ENCODE measurements at regions not wholly inside any gene's neighbourhood (a gene's known extent, or its start where the extent isn't known, plus 50 kb on each side); places are given as distances from the start of the nearest gene placed in this dataset.
A peak's percentile ranks its signal among the peaks of the same experiment; 100 is the strongest.

DNA sequence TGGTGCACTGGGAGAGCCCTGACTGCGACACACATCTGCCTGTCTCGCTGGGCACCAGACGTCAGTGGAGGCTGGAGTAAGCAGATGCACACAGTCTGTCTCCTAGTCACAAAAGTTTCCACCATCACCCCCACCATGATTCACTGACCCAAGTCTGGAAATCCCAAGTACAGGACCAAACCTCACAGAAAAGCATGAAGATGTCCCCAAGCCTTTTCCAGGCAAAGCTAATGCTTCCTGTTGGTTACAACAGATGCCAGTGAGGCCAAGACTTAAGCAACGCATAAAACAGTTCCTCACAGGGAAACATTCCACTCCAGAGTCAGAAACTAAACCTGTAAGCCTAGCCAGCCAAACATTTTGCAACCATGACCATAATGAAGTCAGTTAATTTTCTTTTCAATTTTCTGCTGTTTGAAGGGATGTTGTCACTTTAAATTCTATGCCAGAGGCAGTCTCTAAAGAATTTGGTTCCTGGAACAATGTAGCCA is 259.3 kb upstream of the SLC30A5 start:
- Histone ChIP-seq H3K27me3 (ENCODE audit: control insufficient read depth in 3 of 3, insufficient read depth in 3 of 3, low read length in 3 of 3) (no peaks in the 10 kb centered on the region), H3K36me3 (ENCODE audit: control insufficient read depth in 3 of 3, insufficient read depth in 3 of 3, low read length in 3 of 3) (no peaks in the 10 kb centered on the region), H3K27ac (ENCODE audit: low read depth, low read length) (peak overlapping the region; percentile 65), H3K9me3 (ENCODE audit: control insufficient read depth in 3 of 3, low read length in 3 of 3) (no peaks in the 10 kb centered on the region), H3K9ac (ENCODE audit: low read depth in 1 of 3, low read length in 3 of 3) (no peak overlapping the region), H3K4me1 (ENCODE audit: control insufficient read depth in 3 of 3, insufficient read depth in 3 of 3, low read length in 3 of 3) (no peaks in the 10 kb centered on the region), H3K4me3 (ENCODE audit: low read length in 3 of 3) (no peak overlapping the region)

DNA sequence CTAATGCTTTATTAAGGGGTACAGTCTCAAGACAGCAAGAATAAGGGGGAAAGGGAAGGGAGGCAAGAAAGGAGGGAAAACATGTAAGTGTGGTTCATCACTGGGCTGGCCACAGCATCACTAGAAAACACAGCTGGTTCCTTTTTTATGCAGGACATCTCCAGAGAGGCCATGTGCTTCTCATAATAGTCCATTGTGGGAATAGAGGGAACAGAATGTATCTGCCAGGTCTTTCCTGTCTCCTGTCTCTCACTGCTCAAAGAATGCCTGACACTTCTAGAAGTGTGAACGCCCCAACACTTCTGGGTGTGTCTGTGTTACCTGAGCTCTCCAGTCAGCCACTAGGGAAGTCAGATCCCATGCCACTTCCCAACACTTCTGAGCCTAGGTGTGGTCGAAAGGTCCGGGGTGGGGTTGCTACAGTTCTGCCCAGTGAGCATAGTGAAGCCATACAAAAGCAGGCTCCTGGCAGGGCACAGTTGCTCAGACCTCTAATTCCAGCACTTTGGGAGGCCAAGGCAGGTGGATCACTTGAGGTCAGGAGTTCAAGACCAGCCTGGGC is 255.6 kb upstream of the SLC30A5 start:
- no peaks in the 10 kb centered on the region for H3K9me3 ChIP-seq (ENCODE audit: control insufficient read depth in 3 of 3, low read length in 3 of 3)
- no peak overlapping the region for H3K27ac ChIP-seq (ENCODE audit: low read depth, low read length)
- no peaks in the 10 kb centered on the region for H3K27me3 ChIP-seq (ENCODE audit: control insufficient read depth in 3 of 3, insufficient read depth in 3 of 3, low read length in 3 of 3)
- H3K9ac ChIP-seq (ENCODE audit: low read depth in 1 of 3, low read length in 3 of 3), result no peak overlapping the region
- no peak overlapping the region for H3K4me3 ChIP-seq (ENCODE audit: low read length in 3 of 3)
- H3K36me3 ChIP-seq (ENCODE audit: control insufficient read depth in 3 of 3, insufficient read depth in 3 of 3, low read length in 3 of 3), result no peaks in the 10 kb centered on the region
- no peaks in the 10 kb centered on the region for H3K4me1 ChIP-seq (ENCODE audit: control insufficient read depth in 3 of 3, insufficient read depth in 3 of 3, low read length in 3 of 3)

DNA sequence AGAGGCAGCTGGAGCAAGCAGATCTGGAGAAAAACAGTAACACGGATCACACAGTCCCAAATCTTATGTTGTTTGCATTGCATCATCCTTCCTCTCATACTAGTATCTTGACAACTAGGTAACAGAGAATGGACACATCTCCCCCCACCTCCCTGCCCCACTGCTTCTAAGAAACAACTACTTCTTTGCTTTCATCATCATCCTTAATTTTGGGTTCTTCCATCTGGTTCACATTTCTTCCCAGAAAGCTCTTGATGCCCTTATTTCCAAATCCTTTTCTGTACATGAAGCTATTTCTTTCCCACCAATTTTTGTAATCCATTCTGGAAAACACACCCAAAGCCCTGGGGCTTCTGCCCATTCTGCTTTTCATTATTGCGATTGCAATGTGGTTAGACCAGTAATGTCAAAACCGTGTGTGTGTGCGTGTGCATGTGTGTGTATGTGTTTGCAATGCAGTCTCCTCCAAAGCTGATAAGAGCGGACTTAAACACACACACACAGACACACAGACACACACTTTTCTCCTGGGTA is 254.7 kb upstream of the SLC30A5 start:
- Histone ChIP-seq H3K9me3 (ENCODE audit: control insufficient read depth in 3 of 3, low read length in 3 of 3) (no peaks in the 10 kb centered on the region), H3K27me3 (ENCODE audit: control insufficient read depth in 3 of 3, insufficient read depth in 3 of 3, low read length in 3 of 3) (no peaks in the 10 kb centered on the region), H3K4me1 (ENCODE audit: control insufficient read depth in 3 of 3, insufficient read depth in 3 of 3, low read length in 3 of 3) (no peaks in the 10 kb centered on the region), H3K4me3 (ENCODE audit: low read length in 3 of 3) (no peak overlapping the region), H3K36me3 (ENCODE audit: control insufficient read depth in 3 of 3, insufficient read depth in 3 of 3, low read length in 3 of 3) (no peaks in the 10 kb centered on the region), H3K9ac (ENCODE audit: low read depth in 1 of 3, low read length in 3 of 3) (no peak overlapping the region), H3K27ac (ENCODE audit: low read depth, low read length) (no peak overlapping the region)

DNA sequence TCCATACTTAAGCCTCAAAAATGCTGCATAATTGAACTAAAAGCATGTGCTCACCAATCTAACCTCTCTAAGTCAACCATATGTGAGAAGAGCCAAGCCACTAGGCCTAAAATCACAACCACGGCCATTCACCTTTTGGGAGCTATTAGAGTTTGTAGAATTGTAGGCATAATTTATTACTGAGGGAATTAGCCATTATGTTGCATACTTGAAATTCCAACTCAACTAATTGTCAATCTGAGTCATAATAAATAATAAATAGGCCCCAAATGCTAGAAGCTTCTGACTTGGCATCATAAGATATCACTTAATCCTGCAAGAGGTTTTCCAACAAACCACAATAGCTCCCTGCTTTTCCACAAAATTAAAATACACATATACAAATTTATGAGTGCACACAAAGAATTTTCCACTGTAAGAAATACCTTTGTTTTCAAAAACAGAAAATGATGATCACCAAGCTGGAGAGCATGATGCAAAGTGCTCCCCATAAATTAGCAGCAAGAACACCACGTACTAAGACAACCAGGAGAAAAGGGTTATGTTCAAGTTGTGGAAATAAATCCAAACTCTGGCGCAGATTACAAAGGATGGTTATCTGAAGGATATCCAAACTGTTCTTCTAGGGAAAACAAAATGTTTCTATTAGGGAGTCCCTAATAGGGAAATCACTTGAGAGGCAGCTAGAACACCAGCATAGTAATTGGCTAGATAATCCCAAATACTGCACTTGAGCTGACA is 250.0 kb upstream of the SLC30A5 start:
- no peak overlapping the region for H3K27ac ChIP-seq (ENCODE audit: low read depth, low read length)

DNA sequence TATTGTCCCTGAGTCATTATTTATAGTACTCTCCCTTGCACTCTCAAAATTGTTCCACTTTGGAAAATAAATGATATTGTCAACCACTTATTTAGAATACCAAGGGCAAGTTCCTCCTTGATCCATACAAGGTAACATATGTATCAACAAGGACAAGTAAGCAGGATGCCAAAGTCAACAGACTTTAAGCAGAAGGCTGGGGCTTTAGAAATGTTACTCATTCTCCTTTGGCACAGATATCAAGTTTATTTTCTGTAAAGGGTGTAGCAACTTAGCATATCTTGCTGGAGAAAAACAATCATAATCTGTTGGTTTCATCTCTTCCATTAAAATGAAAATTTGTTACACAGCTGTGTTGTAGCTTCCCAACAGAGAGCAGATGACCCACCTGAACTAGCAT is 248.7 kb upstream of the SLC30A5 start:
- no peaks in the 10 kb centered on the region for H3K27me3 ChIP-seq (ENCODE audit: control insufficient read depth in 3 of 3, insufficient read depth in 3 of 3, low read length in 3 of 3)
- H3K4me1 ChIP-seq (ENCODE audit: control insufficient read depth in 3 of 3, insufficient read depth in 3 of 3, low read length in 3 of 3), result no peaks in the 10 kb centered on the region
- no peaks in the 10 kb centered on the region for H3K9me3 ChIP-seq (ENCODE audit: control insufficient read depth in 3 of 3, low read length in 3 of 3)
- H3K4me3 ChIP-seq (ENCODE audit: low read length in 3 of 3), result no peak overlapping the region
- H3K36me3 ChIP-seq (ENCODE audit: control insufficient read depth in 3 of 3, insufficient read depth in 3 of 3, low read length in 3 of 3), result no peaks in the 10 kb centered on the region
- H3K27ac ChIP-seq (ENCODE audit: low read depth, low read length), result no peak overlapping the region
- no peak overlapping the region for H3K9ac ChIP-seq (ENCODE audit: low read depth in 1 of 3, low read length in 3 of 3)

More for the DNA sequence above, 250.0 kb upstream of the SLC30A5 start:
- no peak overlapping the region for H3K4me3 ChIP-seq (ENCODE audit: low read length in 3 of 3)
- no peaks in the 10 kb centered on the region for H3K36me3 ChIP-seq (ENCODE audit: control insufficient read depth in 3 of 3, insufficient read depth in 3 of 3, low read length in 3 of 3)
- H3K27me3 ChIP-seq (ENCODE audit: control insufficient read depth in 3 of 3, insufficient read depth in 3 of 3, low read length in 3 of 3), result no peaks in the 10 kb centered on the region
- H3K9ac ChIP-seq (ENCODE audit: low read depth in 1 of 3, low read length in 3 of 3), result no peak overlapping the region
- no peaks in the 10 kb centered on the region for H3K4me1 ChIP-seq (ENCODE audit: control insufficient read depth in 3 of 3, insufficient read depth in 3 of 3, low read length in 3 of 3)
- H3K9me3 ChIP-seq (ENCODE audit: control insufficient read depth in 3 of 3, low read length in 3 of 3), result no peaks in the 10 kb centered on the region

DNA sequence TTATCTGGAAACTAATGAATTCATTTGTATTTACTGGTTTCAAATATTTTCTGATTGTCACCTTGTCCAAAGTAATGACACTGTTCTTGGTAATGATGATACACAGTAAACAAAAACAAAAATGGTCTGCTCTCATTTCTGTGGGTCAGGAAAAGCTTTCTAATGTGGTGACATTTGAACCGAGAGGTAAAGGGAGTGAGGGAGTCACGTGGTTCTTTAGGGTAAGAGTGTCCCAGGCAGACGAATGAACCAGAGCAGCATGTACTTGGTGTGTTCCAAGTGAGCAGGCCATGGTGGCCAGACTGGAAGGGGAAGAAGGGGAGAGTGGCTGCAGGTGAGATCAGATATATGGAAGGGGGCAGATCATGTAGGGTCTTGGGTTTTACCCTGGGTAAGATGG is 247.0 kb upstream of the SLC30A5 start:
- H3K9ac ChIP-seq (ENCODE audit: low read depth in 1 of 3, low read length in 3 of 3), result no peak overlapping the region
- no peak overlapping the region for H3K27ac ChIP-seq (ENCODE audit: low read depth, low read length)
- no peaks in the 10 kb centered on the region for H3K27me3 ChIP-seq (ENCODE audit: control insufficient read depth in 3 of 3, insufficient read depth in 3 of 3, low read length in 3 of 3)
- H3K4me3 ChIP-seq (ENCODE audit: low read length in 3 of 3), result no peak overlapping the region
- no peaks in the 10 kb centered on the region for H3K9me3 ChIP-seq (ENCODE audit: control insufficient read depth in 3 of 3, low read length in 3 of 3)
- H3K36me3 ChIP-seq (ENCODE audit: control insufficient read depth in 3 of 3, insufficient read depth in 3 of 3, low read length in 3 of 3), result no peaks in the 10 kb centered on the region
- no peaks in the 10 kb centered on the region for H3K4me1 ChIP-seq (ENCODE audit: control insufficient read depth in 3 of 3, insufficient read depth in 3 of 3, low read length in 3 of 3)

DNA sequence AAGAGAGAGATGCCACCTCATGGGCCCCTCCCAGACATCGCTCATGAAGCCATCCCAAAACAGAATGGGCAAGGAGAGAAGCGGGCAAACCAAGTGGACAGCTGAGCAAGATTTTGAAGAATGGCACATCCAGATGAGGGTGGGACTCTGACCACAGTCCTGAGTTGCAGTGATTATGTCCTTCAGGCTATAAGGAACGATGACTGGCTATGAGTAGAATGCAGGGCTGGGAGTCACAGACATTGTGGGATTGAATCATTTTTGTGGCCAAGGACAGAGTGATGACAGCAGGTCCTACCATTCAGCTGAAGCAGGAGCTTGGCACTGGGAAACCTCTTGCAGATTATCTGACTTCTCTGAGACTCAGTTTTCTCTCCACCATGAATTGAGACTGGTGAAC is 245.7 kb upstream of the SLC30A5 start:
- Histone ChIP-seq H3K9me3 (ENCODE audit: control insufficient read depth in 3 of 3, low read length in 3 of 3) (no peaks in the 10 kb centered on the region), H3K27ac (ENCODE audit: low read depth, low read length) (no peak overlapping the region), H3K4me1 (ENCODE audit: control insufficient read depth in 3 of 3, insufficient read depth in 3 of 3, low read length in 3 of 3) (no peaks in the 10 kb centered on the region), H3K36me3 (ENCODE audit: control insufficient read depth in 3 of 3, insufficient read depth in 3 of 3, low read length in 3 of 3) (no peaks in the 10 kb centered on the region), H3K4me3 (ENCODE audit: low read length in 3 of 3) (no peak overlapping the region), H3K9ac (ENCODE audit: low read depth in 1 of 3, low read length in 3 of 3) (no peak overlapping the region), H3K27me3 (ENCODE audit: control insufficient read depth in 3 of 3, insufficient read depth in 3 of 3, low read length in 3 of 3) (no peaks in the 10 kb centered on the region)

DNA sequence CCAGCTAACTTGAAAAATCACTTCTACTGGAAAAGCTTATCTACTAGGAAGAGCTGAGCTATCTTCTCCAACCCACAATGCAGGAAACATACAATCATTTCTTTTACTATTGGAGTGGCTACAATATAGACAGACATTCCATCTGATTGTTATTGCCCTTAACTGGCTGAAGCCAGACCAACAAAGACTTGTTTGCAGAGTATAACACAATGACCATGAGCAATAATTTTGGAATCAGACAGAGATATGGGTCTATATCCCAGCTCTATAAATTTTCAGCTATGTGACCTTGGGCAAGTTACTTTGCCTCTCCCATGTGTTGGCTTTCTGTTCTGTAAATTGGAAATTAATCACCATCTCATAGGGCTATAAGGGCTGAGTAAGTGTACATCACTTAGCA is 244.7 kb upstream of the SLC30A5 start:
- H3K9me3 ChIP-seq (ENCODE audit: control insufficient read depth in 3 of 3, low read length in 3 of 3), result no peaks in the 10 kb centered on the region
- H3K27ac ChIP-seq (ENCODE audit: low read depth, low read length), result no peak overlapping the region
- no peak overlapping the region for H3K4me3 ChIP-seq (ENCODE audit: low read length in 3 of 3)
- no peak overlapping the region for H3K9ac ChIP-seq (ENCODE audit: low read depth in 1 of 3, low read length in 3 of 3)
- no peaks in the 10 kb centered on the region for H3K27me3 ChIP-seq (ENCODE audit: control insufficient read depth in 3 of 3, insufficient read depth in 3 of 3, low read length in 3 of 3)
- no peaks in the 10 kb centered on the region for H3K4me1 ChIP-seq (ENCODE audit: control insufficient read depth in 3 of 3, insufficient read depth in 3 of 3, low read length in 3 of 3)
- H3K36me3 ChIP-seq (ENCODE audit: control insufficient read depth in 3 of 3, insufficient read depth in 3 of 3, low read length in 3 of 3), result no peaks in the 10 kb centered on the region

DNA sequence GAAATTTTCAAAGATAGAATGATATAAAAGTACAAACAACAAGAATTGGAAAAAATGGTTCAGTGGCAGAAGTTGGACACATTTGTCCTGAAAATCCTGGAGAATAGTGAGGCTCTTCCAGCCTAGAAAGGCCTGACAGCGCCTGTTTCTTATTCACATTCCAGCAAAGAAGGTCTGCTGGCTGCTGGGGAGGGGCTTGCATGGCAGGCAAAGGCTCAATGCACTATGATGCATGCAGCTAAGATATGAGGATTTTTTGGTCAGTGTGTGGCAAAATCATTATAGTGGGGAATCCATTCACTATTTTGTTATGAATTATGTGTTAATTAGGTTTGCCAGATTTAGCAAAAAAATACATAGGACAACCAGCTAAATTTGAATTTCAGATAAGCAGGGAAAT is 243.9 kb upstream of the SLC30A5 start:
- Histone ChIP-seq H3K27ac (ENCODE audit: low read depth, low read length) (no peak overlapping the region), H3K4me3 (ENCODE audit: low read length in 3 of 3) (no peak overlapping the region), H3K27me3 (ENCODE audit: control insufficient read depth in 3 of 3, insufficient read depth in 3 of 3, low read length in 3 of 3) (no peaks in the 10 kb centered on the region), H3K9ac (ENCODE audit: low read depth in 1 of 3, low read length in 3 of 3) (no peak overlapping the region), H3K36me3 (ENCODE audit: control insufficient read depth in 3 of 3, insufficient read depth in 3 of 3, low read length in 3 of 3) (no peaks in the 10 kb centered on the region), H3K9me3 (ENCODE audit: control insufficient read depth in 3 of 3, low read length in 3 of 3) (no peaks in the 10 kb centered on the region), H3K4me1 (ENCODE audit: control insufficient read depth in 3 of 3, insufficient read depth in 3 of 3, low read length in 3 of 3) (no peaks in the 10 kb centered on the region)

DNA sequence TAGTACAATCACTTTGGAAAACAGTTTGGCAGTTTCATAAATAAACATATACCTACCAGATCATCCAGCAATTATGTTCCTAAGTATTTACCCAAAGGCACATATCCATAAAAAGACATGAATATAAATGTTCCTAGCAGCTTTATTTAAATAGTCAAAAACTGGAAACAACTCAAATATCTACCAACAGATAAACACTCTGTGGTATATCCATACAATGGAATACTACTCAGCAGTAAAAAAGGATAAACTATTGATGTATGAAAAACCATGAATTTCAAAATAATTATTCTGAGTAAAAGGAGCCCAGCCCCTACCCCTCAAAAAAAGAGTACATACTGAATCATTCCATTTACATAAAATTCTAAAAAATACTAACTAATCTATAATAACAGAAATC is 232.7 kb upstream of the SLC30A5 start:
- no peak overlapping the region for H3K9ac ChIP-seq (ENCODE audit: low read depth in 1 of 3, low read length in 3 of 3)
- H3K4me1 ChIP-seq (ENCODE audit: control insufficient read depth in 3 of 3, insufficient read depth in 3 of 3, low read length in 3 of 3), result no peaks in the 10 kb centered on the region
- H3K27me3 ChIP-seq (ENCODE audit: control insufficient read depth in 3 of 3, insufficient read depth in 3 of 3, low read length in 3 of 3), result peaks cover 0 to 4% (median 0%) of the 10 kb centered on the region in 3 donors
- H3K4me3 ChIP-seq (ENCODE audit: low read length in 3 of 3), result no peak overlapping the region
- no peak overlapping the region for H3K27ac ChIP-seq (ENCODE audit: low read depth, low read length)
- no peaks in the 10 kb centered on the region for H3K36me3 ChIP-seq (ENCODE audit: control insufficient read depth in 3 of 3, insufficient read depth in 3 of 3, low read length in 3 of 3)
- H3K9me3 ChIP-seq (ENCODE audit: control insufficient read depth in 3 of 3, low read length in 3 of 3), result no peaks in the 10 kb centered on the region

Data from skeletal muscle tissue (tissue), 3 donors.